DND-41 (cell line): ENCODE measurements at regions not wholly inside any gene's neighbourhood (a gene's known extent, or its start where the extent isn't known, plus 50 kb on each side); places are given as distances from the start of the nearest gene placed in this dataset.

ENCODE experiments used
- ATAC-seq: fragments of 200-7000 bp; cut with Tn5 transposase; 3 replicates; pipeline ENCODE4 v1.9.1; 2021; ENCODE audit warnings: low read depth; ENCODE audit not compliant: insufficient read depth
- DNase-seq: peaks from one replicate; pipeline ENCODE4 v3.0.0-alpha.2; 2020
- H2AFZ ChIP-seq: 2 replicates; pipeline ENCODE4 v1.6.0; 2012; ENCODE audit warnings: low read depth, low read length
- H3K27ac ChIP-seq: 2 replicates; pipeline ENCODE4 v1.5.1; 2012; ENCODE audit warnings: low read length, inconsistent platforms
- H3K27me3 ChIP-seq: fragments of 200-600 bp; sonication (generic); 2 replicates; pipeline ENCODE4 v1.6.0; 2012; ENCODE audit warnings: low read length, mild to moderate bottlenecking, inconsistent platforms; ENCODE audit not compliant: insufficient read depth, poor library complexity
- H3K36me3 ChIP-seq: 2 replicates; pipeline ENCODE4 v1.5.1; 2012; ENCODE audit warnings: low read length, inconsistent platforms; ENCODE audit not compliant: insufficient read depth
- H3K4me1 ChIP-seq: 2 replicates; pipeline ENCODE4 v1.5.1; 2012; ENCODE audit warnings: mild to moderate bottlenecking, low read length; ENCODE audit not compliant: insufficient read depth
- H3K4me2 ChIP-seq: 2 replicates; pipeline ENCODE4 v1.6.0; 2012; ENCODE audit warnings: mild to moderate bottlenecking, moderate library complexity, low read length, inconsistent platforms; ENCODE audit not compliant: insufficient read depth
- H3K4me3 ChIP-seq, 2 experiments: fragments of 200-600 bp in 1 of 2; shearing (Covaris generic) in 1 of 2; 2 replicates each; pipeline ENCODE4 v1.5.1; 2012 to 2016; ENCODE audit warnings: inconsistent platforms in 2 of 2, low read length in 2 of 2, mild to moderate bottlenecking in 2 of 2, low read depth in 1 of 2, moderate library complexity in 1 of 2
- H3K79me2 ChIP-seq: 2 replicates; pipeline ENCODE4 v1.6.0; 2012; ENCODE audit warnings: low read length, inconsistent platforms; ENCODE audit not compliant: insufficient read depth
- H3K9ac ChIP-seq: 2 replicates; pipeline ENCODE4 v1.6.0; 2012; ENCODE audit warnings: low read depth, mild to moderate bottlenecking, inconsistent platforms, low read length, moderate library complexity
- H3K9me3 ChIP-seq: 2 replicates; pipeline ENCODE4 v1.5.1; 2012; ENCODE audit warnings: low read length, moderate library complexity, mild to moderate bottlenecking, inconsistent platforms; ENCODE audit not compliant: insufficient read depth, severe bottlenecking
- H4K20me1 ChIP-seq: 2 replicates; pipeline ENCODE4 v1.6.0; 2012; ENCODE audit warnings: low read length; ENCODE audit not compliant: insufficient read depth
- EZH2 ChIP-seq: IDR thresholded peaks from 3 replicates; pipeline ENCODE4 v1.6.1; 2012; ENCODE audit warnings: borderline replicate concordance, low read depth, mild to moderate bottlenecking, moderate library complexity, low read length, inconsistent platforms; ENCODE audit not compliant: severe bottlenecking
- TF ChIP-seq, protein P1 (sequence below): IDR thresholded peaks from 2 replicates; pipeline ENCODE4 v1.5.1; 2012; ENCODE audit warnings: borderline replicate concordance, low read length, moderate library complexity, mild to moderate bottlenecking; ENCODE audit not compliant: poor library complexity, severe bottlenecking; ENCODE audit errors: extremely low read depth

DNA sequence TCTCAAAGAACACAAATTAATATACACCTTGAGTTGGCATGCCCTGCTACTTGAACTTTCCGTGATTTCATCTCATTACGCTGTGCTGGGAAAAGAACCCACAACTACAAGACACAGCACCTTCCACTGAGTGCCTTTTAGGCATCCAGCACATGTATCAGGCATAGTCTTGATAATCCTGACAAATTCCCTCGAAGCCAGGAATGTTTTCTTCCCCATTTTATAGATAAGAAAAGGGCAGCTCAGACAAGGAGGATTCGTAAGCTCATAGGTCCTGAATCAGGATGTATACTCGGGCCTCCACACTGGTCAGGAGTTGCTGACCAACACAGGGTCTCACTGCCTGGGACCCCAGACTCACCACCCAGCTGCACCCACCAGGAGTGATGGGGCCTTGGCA, 368.6 kb downstream of the TNS3 start:
- Histone ChIP-seq H3K27me3 (no peaks in the 10 kb centered on the region), H2AFZ (no peak overlapping the region), H3K4me2 (no peak overlapping the region), H3K9me3 (no peaks in the 10 kb centered on the region), H4K20me1 (no peaks in the 10 kb centered on the region), H3K9ac (no peak overlapping the region), H3K4me1 (no peaks in the 10 kb centered on the region), H3K4me3 (no peak overlapping the region), H3K36me3 (no peaks in the 10 kb centered on the region), H3K79me2 (no peaks in the 10 kb centered on the region), H3K27ac (no peak overlapping the region)
- TF ChIP-seq EZH2: no peak
- TF ChIP-seq, protein P1, sequence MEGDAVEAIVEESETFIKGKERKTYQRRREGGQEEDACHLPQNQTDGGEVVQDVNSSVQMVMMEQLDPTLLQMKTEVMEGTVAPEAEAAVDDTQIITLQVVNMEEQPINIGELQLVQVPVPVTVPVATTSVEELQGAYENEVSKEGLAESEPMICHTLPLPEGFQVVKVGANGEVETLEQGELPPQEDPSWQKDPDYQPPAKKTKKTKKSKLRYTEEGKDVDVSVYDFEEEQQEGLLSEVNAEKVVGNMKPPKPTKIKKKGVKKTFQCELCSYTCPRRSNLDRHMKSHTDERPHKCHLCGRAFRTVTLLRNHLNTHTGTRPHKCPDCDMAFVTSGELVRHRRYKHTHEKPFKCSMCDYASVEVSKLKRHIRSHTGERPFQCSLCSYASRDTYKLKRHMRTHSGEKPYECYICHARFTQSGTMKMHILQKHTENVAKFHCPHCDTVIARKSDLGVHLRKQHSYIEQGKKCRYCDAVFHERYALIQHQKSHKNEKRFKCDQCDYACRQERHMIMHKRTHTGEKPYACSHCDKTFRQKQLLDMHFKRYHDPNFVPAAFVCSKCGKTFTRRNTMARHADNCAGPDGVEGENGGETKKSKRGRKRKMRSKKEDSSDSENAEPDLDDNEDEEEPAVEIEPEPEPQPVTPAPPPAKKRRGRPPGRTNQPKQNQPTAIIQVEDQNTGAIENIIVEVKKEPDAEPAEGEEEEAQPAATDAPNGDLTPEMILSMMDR: no peak
- DNase-seq (no peak), ATAC-seq (no peak)

GRCh38 chr7:47211519-47211973, 370.4 kb downstream of the TNS3 start:
- DNase-seq (no peak), ATAC-seq (no peak)

DNA sequence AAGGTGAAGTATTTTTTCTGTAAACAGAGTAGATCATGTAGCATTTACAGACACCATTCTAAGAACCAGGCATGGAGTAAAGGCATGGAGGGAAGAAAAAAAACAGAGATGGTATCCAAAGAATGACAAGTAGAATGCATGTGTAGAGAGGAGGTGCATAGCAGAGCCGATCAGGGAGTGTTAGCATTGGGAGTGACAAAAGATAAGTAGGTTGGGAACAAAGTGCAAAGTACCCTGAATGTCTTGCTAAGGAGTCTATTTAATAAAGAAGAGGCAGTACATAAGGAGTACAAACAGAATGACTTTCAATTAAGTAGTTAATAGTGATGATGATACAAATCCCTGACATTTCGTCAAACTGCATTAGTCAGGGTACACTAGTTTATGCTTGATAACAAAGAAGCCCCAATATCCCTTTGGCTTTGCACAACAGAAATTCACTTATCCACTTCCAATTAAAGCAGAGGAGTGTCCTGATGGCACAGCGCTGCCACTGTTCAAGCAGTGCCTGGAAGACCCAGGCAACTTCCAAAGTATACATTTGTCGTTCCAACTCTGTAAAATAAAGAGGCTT, 371.5 kb downstream of the TNS3 start:
- H3K9ac ChIP-seq: no peak overlapping the region
- no peaks in the 10 kb centered on the region for H4K20me1 ChIP-seq

More at GRCh38 chr7:47211519-47211973, 370.4 kb downstream of the TNS3 start:
- H3K9me3 ChIP-seq: no peaks in the 10 kb centered on the region
- no peak overlapping the region for H3K4me3 ChIP-seq
- H3K79me2 ChIP-seq: no peaks in the 10 kb centered on the region
- no peaks in the 10 kb centered on the region for H4K20me1 ChIP-seq
- H3K36me3 ChIP-seq: no peaks in the 10 kb centered on the region
- no peak overlapping the region for H2AFZ ChIP-seq
- H3K4me2 ChIP-seq: no peak overlapping the region
- H3K4me1 ChIP-seq: no peaks in the 10 kb centered on the region
- H3K9ac ChIP-seq: no peak overlapping the region
- TF ChIP-seq, protein P1: no peak
- no peak for TF ChIP-seq EZH2
- H3K27me3 ChIP-seq: no peaks in the 10 kb centered on the region
- no peak overlapping the region for H3K27ac ChIP-seq

More for the DNA sequence above, 371.5 kb downstream of the TNS3 start:
- TF ChIP-seq EZH2: no peak
- TF ChIP-seq, protein P1: no peak
- no peaks in the 10 kb centered on the region for H3K4me1 ChIP-seq
- no peaks in the 10 kb centered on the region for H3K79me2 ChIP-seq
- DNase-seq (no peak), ATAC-seq (no peak)
- H3K4me2 ChIP-seq: no peak overlapping the region
- H2AFZ ChIP-seq: no peak overlapping the region
- no peaks in the 10 kb centered on the region for H3K9me3 ChIP-seq
- H3K27ac ChIP-seq: no peak overlapping the region
- H3K27me3 ChIP-seq: no peaks in the 10 kb centered on the region
- H3K36me3 ChIP-seq: no peaks in the 10 kb centered on the region
- no peak overlapping the region for H3K4me3 ChIP-seq
